ENCODE measurements at regions not wholly inside any gene's neighbourhood (a gene's known extent, or its start where the extent isn't known, plus 50 kb on each side); places are given as distances from the start of the nearest gene placed in this dataset.

- TF ChIP-seq CTCF (IDR thresholded peaks at IDR 0.05; ENCODE audit: insufficient read depth, low read length, poor library complexity, severe bottlenecking) (no peak), EZH2phosphoT487 (conservative IDR thresholded peaks at IDR 0.05; ENCODE audit: low read length) (no peak)
Measured at GRCh38 chr13:107023335-107023734, 455.4 kb upstream of the ARGLU1 start.

Data from SU-DHL-6 (cell line).